SH-SY5Y (cell line): ENCODE measurements at regions not wholly inside any gene's neighbourhood (a gene's known extent, or its start where the extent isn't known, plus 50 kb on each side); places are given as distances from the start of the nearest gene placed in this dataset.

ENCODE experiments used
- GATA2 ChIP-seq: IDR thresholded peaks from 2 replicates; pipeline ENCODE4 v1.6.1; 2011; ENCODE audit warnings: mild to moderate bottlenecking, low read depth, low read length
- GATA3 ChIP-seq: IDR thresholded peaks from 2 replicates; pipeline ENCODE4 v1.6.1; 2011; ENCODE audit warnings: low read depth, mild to moderate bottlenecking, low read length, moderate library complexity

DNA sequence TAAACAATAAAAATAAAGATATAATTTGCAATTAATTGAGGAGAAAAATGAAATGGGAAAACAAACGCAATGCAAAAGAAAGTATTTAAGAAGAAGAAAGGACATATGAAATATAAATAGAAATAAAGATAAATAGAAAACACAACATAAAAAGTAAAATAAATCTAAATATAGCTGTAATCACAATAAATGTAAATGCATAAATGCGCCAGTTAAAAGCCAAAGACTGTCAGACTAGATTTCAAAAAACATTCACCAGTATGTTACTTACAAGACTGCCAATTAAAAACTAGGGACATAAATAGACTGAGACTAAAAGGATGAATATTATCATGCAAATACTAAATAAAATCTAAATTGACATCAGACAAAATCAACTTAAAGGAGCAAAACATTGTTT, 102.4 kb downstream of the KDR start:
- no peak for TF ChIP-seq GATA2
- TF ChIP-seq GATA3 = no peak
